ENCODE measurements at regions not wholly inside any gene's neighbourhood (a gene's known extent, or its start where the extent isn't known, plus 50 kb on each side); places are given as distances from the start of the nearest gene placed in this dataset.
"Not testable (repeated sequence)": the region's sequence is repeated elsewhere in the genome, so short reads cannot be mapped to it uniquely, and the experiment has no call there.

- DNase-seq = no peak
Measured at GRCh38 chr4:11698033-11698432, 269.3 kb upstream of the HS3ST1 start.

DNA sequence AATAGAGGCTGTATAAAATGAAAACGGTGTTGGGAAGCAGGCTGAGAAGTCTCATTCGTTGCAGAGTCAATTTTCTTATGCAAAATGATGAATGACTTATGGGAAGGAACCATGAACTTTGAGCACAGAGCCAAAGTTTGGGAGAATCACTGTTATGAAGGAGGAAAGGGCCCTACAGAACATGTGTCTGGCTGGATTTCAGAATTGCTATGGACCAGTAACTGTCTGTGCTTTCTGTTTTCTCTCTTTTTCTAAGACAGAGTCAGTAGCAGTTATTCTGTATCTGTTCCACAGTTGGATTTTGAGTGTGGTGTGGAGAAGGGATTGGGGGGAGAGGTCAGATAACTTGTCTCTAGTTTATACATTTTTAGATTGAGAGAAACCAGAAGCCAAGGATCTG is 265.0 kb upstream of the HS3ST1 start:
- no peak for DNase-seq

DNA sequence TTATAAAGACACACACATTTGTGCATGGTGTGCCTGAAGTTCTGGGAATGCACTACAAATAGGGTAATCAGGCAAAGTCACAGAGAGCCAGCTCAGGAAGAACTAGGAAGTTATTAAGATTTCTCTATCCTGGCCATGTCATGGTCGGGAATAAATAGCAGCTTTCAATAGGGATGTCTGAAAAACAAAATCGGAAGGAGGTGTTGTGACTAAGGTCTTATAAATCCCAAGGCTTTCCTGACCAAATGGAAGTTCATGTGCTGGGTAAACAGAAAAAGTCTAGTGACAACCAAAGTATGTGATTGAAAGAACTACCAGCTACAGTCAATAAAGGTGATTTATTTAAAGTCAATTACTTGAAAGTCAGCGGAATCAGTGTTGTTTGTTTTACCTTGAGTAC is 262.5 kb upstream of the HS3ST1 start:
- no peak for DNase-seq

GRCh38 chr4:11687727-11688126 is 259.0 kb upstream of the HS3ST1 start:
- no peak for DNase-seq

- DNase-seq = peak; percentile 12
Measured at GRCh38 chr4:11685481-11685880, 256.8 kb upstream of the HS3ST1 start.

DNA sequence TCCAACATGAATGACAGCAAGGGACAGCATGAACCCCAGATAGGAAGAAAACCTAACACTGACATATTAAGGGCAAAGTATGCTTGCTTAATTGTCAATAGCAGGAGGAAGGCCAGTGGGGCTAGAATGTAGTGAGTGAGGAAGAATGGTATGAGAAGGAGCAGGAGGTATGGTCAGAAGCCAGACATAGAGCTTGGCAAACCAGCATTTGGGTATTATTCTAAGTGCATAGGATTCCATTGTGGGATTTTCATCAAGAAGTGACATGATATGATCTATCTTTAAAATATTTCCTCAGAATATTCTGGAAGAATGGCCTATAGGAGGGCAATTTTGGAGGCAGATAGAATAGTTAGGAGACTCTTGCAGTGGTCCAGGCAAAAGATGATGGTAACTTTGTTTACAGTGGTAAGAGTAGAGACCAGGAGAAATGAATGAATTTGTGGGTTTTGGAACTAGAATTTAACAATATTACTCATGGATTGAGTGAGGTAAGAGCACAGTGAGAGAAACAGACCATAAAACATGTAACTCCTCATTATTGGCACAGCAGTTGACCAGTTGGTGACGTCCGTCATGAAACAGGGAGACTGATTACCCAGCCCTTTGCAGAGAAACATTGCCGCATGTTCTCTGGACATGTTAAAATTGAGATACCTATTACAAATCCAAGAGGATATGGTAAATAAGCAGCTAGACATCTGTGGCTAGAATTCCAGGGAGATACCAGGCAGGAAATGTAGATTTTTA is 246.5 kb upstream of the HS3ST1 start:
- DNase-seq = peak; percentile 41

DNA sequence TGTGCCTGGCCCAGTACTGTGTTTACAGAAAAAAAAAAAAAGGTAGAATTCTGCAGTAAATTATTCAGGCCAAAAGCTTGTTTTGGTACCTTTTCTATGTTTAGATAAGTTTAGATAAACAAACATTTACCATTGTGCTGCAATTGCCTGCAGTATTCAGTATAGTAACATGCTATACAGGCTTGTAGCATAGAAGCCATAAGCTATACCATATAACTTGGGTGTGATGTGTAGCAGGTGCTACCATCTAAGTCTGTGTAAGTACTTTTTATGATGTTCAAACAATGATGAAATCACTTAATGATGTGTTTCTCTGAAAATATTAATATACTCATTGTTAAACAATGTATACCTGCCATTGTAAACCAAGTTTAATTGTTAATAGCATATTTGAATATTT is 241.6 kb upstream of the HS3ST1 start:
- no peak for DNase-seq

- no peak for DNase-seq
Measured at GRCh38 chr4:11669156-11669555, 240.5 kb upstream of the HS3ST1 start.

DNA sequence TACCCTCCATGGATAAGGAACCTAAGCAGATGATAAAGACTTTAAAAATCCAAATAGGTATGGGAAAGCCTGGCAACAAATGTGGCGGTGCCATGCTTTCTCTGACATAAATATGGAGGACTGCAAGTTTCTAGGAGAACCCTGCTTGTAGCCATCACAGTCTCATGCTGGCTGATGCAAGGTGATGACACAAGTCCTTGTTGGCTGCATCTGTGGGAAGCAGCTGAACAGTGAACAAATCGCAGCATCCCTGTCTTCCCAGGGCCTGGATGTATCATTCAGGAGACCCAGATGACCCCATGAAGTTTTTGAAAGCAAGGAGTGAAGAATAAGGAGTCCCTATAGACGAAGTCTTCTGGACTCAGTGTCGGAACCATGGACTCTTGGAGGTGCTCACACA is 234.4 kb upstream of the HS3ST1 start:
- no peak for DNase-seq

DNA sequence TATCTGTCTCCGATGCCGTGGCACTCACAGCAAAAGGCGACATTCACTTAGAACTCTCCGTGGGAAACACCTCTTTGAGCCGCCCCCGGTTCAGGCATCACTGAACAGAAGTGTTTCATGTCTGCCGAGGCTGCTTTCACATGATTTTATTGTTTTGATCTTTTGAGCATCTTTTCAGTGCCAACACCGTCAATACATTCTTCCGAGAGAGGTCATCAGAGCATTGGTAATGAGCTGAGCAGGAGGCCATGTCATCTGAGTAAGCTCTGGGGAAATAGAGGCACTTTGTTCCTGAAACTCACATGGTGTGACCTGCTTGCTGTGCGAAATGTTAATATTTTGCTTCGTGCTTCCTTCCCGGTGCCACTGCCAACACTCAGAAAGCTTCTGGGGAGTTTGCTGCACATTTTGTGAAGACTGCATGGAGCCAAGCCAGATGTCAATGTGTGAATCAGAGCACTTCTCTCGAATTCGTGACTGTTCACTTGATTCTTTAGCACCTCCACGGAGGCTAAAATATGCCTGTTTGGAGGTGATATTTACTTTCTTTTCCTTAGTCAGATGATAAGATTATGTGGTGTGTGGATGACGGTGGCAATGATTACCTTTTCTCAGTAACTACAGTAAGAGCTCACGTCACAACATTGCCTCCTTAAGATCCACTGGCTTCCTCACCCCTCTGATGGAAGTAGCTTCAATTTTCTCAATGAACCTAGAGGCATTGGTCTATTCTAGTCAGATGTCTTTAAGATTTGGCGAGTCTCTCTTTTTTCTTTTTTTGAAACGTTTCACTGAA is 222.3 kb upstream of the HS3ST1 start:
- peak; percentile 5 for DNase-seq

DNA sequence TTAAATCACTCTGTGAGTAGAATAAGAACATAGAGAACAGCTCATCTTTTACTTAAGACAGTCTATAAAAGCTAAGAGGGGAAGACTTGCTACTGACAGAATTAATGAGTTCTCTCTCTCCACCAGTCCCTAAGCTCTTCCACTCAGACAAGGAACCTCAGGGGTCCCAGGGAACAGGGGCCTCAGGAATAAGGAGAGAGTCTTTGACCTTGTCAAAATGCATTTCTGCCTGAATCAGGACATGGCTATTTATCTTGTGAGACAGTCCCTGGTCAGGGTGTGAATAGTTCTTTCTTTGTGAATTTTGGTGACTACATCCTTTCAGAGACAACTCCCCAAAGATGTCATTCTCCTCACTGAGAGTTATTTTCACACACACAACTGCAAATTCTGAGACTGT is 218.7 kb upstream of the HS3ST1 start:
- DNase-seq = no peak

DNA sequence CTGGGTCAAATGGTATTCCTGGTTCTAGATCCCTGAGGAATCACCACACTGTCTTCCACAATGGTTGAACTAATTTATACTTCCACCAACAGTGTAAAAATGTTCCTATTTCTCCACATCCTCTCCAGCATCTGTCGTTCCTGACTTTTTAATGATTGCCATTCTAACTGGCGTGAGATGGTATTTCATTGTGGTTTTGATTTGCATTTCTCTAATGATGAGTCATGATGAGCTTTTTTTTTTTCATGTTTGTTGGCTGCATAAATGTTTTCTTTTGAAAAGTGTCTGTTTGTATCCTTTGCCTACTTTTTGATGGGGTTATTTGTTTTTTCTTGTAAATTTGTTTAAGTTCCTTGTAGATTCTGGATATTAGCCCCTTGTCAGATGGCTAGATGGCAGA is 214.4 kb upstream of the HS3ST1 start:
- DNase-seq = not testable (repeated sequence)

DNA sequence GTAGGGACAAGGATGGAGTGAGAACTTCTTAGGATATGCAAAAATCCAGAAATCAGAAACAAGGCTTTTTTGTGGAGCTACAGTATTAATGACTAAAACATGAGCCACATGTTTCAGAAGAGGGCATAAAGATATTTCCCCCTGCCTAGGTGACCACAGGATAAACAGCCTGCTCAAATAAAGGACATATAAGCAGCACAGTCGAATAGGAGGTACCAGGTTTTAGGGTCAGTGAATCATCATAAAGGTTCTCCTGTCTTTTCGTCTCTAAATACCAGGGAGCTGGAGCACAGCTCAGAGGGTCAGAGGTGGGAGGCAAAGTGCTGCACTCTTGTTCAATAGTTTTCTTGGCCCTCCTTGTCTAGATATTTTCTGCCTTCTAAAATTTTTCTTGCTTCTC is 211.9 kb upstream of the HS3ST1 start:
- no peak for DNase-seq

- no peak for DNase-seq
Measured at GRCh38 chr4:11636551-11636950, 207.9 kb upstream of the HS3ST1 start.

GRCh38 chr4:11636031-11636430 is 207.3 kb upstream of the HS3ST1 start:
- DNase-seq = no peak

DNA sequence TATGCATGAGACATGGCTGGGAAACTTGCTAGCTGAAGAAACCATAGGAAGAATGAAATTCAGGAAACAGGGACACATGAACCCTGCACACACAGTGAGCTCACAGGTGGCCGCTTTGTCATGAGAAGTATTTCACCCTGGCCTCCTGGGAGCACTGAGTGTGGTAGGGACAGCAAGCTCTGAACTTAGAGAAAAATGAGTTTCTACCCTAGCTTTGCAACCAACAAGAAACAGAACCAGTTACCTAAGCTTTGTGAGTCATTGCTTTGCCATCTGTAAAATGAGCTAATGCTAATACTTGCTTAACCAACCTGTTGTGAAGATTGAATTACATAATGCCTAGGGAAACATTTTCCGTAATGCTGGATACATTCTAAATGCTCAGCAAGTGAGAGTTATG is 206.6 kb upstream of the HS3ST1 start:
- DNase-seq = no peak

DNA sequence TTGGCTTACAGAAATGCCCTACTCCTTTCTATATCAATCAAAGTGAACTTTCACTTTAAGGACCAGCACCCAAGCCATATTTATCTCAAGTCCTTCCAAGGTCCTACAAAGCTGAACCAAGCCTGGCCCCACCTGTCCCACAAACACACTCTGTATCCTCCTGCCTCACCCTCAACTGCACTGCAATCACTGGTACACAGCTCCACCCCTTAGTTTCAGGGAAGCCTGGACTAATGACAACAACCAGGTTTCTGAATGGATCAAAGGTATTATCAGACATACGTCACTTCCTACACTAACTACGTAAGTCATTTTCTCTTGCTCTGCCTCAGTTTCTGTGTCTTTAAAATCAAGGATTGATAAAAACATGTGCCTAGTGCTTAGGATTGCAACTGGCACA is 205.6 kb upstream of the HS3ST1 start:
- DNase-seq = no peak

DNA sequence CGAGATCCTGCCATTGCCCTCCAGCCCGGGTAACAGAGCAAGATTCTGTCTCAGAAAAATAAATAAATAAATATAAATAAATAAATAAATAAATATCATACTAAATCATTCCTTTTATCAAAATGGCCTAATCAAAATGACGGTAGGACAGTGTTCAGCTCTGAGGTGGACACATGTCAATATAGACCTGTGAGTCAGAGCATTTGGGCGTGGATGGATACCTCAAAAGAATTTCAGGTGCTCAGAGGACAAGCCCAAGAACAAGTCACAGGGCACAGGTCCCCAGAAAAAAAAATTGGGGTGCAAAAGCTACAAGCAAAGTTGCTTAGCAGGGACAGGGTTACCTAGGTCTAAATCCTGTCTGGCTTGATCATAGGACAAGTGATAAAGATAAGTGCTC is 204.7 kb upstream of the HS3ST1 start:
- DNase-seq = no peak

- no peak for DNase-seq
Measured at GRCh38 chr4:11632483-11632882, 203.8 kb upstream of the HS3ST1 start.

GRCh38 chr4:11632025-11632424 is 203.3 kb upstream of the HS3ST1 start:
- DNase-seq = no peak

- no peak for DNase-seq
Measured at GRCh38 chr4:11631416-11631815, 202.7 kb upstream of the HS3ST1 start.

- DNase-seq = no peak
Measured at GRCh38 chr4:11628093-11628725, 199.5 kb upstream of the HS3ST1 start.

GRCh38 chr4:11626066-11626465 is 197.4 kb upstream of the HS3ST1 start:
- no peak for DNase-seq

DNA sequence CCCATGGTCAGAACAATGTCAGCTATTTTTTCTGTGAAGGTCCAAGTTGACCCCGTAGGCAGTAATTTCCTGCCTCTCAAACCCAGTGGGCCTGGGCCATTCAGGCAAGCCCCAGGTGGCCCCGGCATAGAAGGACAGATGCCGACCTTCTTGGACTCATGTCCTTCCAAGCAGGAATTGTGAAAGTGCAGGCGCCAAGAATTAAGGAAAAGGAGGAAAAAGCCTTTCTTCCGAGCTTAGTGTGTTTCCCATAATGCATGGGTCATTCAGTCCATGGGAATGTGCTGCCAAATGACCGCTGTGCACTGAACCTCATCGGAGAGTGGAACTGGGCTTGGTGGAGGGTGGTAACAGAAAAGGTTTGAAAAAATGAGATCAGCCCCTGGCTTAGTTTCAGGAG is 196.5 kb upstream of the HS3ST1 start:
- DNase-seq = no peak
